ENCODE measurements at regions not wholly inside any gene's neighbourhood (a gene's known extent, or its start where the extent isn't known, plus 50 kb on each side); places are given as distances from the start of the nearest gene placed in this dataset.

DNA sequence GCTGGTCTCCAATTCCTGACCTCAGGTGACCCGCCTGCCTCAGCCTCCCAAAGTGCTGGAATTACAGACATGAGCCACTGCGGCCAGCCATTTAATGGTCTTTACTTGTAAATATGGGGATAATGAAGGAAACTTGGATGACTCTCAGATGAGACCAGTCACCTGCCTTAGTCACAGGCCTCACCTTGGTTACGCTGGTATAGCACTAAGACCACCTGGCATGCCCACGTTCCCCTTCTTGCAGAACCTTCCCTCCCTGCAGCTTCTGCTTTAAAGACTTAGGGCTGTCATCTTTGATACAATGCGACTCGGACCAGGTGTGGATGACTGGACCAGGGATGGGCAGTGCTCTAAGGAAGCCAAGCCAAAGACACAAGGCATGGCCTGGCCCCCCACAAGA, 629.9 kb downstream of the CCDC171 start:
- no peaks in the 10 kb centered on the region for H3K36me3 ChIP-seq (ENCODE audit: control insufficient read depth, insufficient read depth, low read length)
- TF ChIP-seq, protein P1, sequence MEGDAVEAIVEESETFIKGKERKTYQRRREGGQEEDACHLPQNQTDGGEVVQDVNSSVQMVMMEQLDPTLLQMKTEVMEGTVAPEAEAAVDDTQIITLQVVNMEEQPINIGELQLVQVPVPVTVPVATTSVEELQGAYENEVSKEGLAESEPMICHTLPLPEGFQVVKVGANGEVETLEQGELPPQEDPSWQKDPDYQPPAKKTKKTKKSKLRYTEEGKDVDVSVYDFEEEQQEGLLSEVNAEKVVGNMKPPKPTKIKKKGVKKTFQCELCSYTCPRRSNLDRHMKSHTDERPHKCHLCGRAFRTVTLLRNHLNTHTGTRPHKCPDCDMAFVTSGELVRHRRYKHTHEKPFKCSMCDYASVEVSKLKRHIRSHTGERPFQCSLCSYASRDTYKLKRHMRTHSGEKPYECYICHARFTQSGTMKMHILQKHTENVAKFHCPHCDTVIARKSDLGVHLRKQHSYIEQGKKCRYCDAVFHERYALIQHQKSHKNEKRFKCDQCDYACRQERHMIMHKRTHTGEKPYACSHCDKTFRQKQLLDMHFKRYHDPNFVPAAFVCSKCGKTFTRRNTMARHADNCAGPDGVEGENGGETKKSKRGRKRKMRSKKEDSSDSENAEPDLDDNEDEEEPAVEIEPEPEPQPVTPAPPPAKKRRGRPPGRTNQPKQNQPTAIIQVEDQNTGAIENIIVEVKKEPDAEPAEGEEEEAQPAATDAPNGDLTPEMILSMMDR (IDR thresholded peaks at IDR 0.05; ENCODE audit: insufficient read depth, low read length, poor library complexity, severe bottlenecking), result no peak

DNA sequence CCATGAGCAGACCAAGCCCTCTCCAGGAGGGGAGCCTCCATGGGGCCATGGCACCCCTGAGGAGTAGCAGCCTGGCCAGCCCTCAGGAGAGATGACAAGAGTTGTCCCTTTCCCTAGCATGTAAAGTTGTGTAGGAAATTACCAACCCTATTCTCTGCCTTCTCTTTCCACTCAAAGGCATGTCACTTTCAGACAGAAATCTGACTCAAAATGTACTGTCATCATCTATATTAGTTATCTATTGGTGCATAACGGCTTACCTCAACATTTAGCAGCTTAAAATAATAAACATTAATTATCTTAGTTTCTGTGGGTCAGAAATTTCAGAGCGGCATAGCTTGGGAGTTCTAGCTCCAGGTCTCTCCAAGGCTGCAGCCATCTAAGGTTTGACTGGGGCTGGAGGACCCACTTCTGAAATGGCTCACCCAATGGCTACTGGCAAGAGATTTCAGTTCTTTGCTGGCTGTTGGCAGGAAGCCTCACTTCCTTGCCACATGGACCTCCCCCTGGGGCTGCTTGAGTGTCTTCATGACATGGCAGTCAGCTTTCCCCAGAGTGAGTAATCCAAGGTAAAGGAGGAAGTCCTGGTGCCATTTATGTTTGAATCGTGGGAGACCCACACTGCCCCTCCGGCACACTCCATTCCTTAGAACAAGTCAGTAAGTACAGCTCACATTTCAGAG, 632.3 kb downstream of the CCDC171 start:
- TF ChIP-seq, protein P1 (IDR thresholded peaks at IDR 0.05; ENCODE audit: insufficient read depth, low read length, poor library complexity, severe bottlenecking), result no peak
- Histone ChIP-seq H3K36me3 (ENCODE audit: control insufficient read depth, insufficient read depth, low read length) (no peaks in the 10 kb centered on the region), H3K27me3 (replicated peaks; ENCODE audit: control insufficient read depth, insufficient read depth, low read length) (no peaks in the 10 kb centered on the region), H3K4me3 (replicated peaks; ENCODE audit: low read depth, low read length) (no peak overlapping the region)
- DNase-seq (ENCODE audit: extremely low read depth, insufficient read length), result peak; percentile 20

More for the DNA sequence above, 629.9 kb downstream of the CCDC171 start:
- no peak for DNase-seq (ENCODE audit: extremely low read depth, insufficient read length)
- no peak overlapping the region for H3K4me3 ChIP-seq (replicated peaks; ENCODE audit: low read depth, low read length)
- no peaks in the 10 kb centered on the region for H3K27me3 ChIP-seq (replicated peaks; ENCODE audit: control insufficient read depth, insufficient read depth, low read length)

DNA sequence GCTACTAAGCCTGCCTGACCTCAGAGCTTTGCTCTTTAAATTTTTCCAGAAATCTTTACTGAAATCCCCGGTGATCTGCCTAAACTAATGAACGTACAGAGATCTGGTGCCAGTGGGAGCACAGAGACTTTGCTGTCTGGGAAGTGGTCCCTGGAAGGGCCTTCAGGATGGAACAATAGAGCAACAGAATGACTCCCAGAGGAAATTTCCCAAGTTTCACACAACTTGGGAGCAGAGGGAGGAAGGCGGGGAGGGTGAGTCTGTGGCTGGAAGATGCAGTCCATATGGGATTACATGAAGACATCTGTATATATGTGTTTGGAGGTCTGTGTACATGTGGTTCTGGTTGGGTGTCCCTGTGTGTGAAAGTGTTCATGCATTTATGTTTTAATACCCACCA, 638.3 kb downstream of the CCDC171 start:
- Histone ChIP-seq H3K4me3 (replicated peaks; ENCODE audit: low read depth, low read length) (no peak overlapping the region), H3K27me3 (replicated peaks; ENCODE audit: control insufficient read depth, insufficient read depth, low read length) (no peaks in the 10 kb centered on the region), H3K36me3 (ENCODE audit: control insufficient read depth, insufficient read depth, low read length) (no peaks in the 10 kb centered on the region)
- no peak for DNase-seq (ENCODE audit: extremely low read depth, insufficient read length)
- TF ChIP-seq, protein P1 (IDR thresholded peaks at IDR 0.05; ENCODE audit: insufficient read depth, low read length, poor library complexity, severe bottlenecking), result no peak

DNA sequence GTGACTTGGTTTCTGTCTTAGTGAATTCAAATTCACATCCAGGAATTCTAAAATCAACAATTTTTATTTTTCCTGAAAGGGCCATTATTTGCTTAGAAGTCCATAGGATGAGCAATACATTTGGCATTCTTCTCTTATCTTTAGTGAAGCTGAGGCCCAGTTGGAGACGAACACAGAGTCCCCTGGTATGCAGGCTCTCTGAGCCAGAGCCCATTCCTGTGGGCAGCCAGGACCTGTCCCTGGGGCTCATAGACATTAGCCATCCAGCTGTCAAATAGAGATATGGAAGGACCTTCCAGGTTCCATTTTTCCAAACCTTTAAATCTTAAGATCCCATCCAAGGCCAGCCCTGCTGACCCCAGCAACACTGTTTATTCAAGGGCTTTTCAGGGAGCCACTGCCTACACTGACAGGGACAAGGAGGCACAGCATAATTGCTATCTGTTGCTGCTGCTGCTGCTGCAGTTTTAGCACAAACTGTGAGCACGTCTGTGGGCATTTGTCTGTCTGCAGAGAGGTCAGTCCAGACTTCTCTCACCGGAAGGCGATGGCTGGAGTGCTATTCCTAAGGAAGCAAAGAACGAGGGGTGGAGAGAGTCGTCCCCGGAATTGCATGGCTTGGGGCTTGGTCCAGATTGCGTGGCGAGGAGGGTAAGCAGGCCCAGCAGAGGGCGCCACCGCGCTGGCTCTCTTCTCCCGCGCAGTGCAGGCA, 639.0 kb downstream of the CCDC171 start:
- peak; percentile 33 for DNase-seq (ENCODE audit: extremely low read depth, insufficient read length)
- Histone ChIP-seq H3K27me3 (replicated peaks; ENCODE audit: control insufficient read depth, insufficient read depth, low read length) (no peaks in the 10 kb centered on the region), H3K4me3 (replicated peaks; ENCODE audit: low read depth, low read length) (no peak overlapping the region), H3K36me3 (ENCODE audit: control insufficient read depth, insufficient read depth, low read length) (no peaks in the 10 kb centered on the region)
- TF ChIP-seq, protein P1 (IDR thresholded peaks at IDR 0.05; ENCODE audit: insufficient read depth, low read length, poor library complexity, severe bottlenecking), result peak; percentile 93

DNA sequence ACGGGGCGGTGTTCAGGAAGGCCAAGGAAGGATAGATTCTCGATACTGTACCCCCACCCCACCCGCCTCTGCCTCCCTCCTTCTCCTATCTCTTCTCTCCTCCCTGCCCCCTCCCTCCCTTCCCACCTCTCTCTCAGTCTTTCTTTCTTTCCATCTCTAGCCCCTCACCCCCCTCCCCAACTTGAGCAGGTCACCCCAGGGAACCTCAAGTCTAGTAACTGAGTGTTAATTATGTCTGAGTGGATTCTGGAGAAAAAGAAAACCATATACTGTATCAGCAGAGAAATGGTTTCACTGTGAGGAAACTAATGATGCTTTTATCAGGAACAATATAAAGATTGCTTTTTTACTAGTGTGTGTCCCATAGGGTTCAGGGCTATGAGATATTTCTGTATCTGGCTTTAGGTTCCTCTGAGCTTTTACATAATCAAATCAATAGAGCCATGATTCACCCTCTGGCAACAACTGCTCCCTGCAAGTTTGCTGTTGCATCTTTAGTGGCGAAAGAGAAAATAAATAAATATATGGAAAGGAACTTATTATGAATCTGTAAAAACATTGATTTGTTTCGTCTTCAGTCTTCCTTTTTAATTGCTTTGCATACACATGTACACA, 639.7 kb downstream of the CCDC171 start:
- H3K4me3 ChIP-seq (replicated peaks; ENCODE audit: low read depth, low read length), result no peak overlapping the region
- H3K27me3 ChIP-seq (replicated peaks; ENCODE audit: control insufficient read depth, insufficient read depth, low read length), result no peaks in the 10 kb centered on the region
- TF ChIP-seq, protein P1 (IDR thresholded peaks at IDR 0.05; ENCODE audit: insufficient read depth, low read length, poor library complexity, severe bottlenecking), result no peak
- no peak for DNase-seq (ENCODE audit: extremely low read depth, insufficient read length)
- H3K36me3 ChIP-seq (ENCODE audit: control insufficient read depth, insufficient read depth, low read length), result no peaks in the 10 kb centered on the region
